H1 (cell line): ENCODE measurements at regions not wholly inside any gene's neighbourhood (a gene's known extent, or its start where the extent isn't known, plus 50 kb on each side); places are given as distances from the start of the nearest gene placed in this dataset.

Experiments used
- CTCF ChIA-PET: fragments of 300-600 bp; sonication (Branson Sonifier 250); formaldehyde crosslinking; loops from one replicate; lab custom pipeline; 2021; ENCODE audit not compliant: partially characterized antibody; lab: Charles Lee
- POLR2A ChIA-PET: fragments of 300-600 bp; sonication (Branson Sonifier 250); formaldehyde crosslinking; loops from one replicate; lab custom pipeline; 2021; ENCODE audit warnings: inconsistent platforms; ENCODE audit not compliant: partially characterized antibody; lab: Charles Lee
- DNase-seq, 2 experiments: peaks; one replicate each; pipeline versions ENCODE4 v3.0.0 to v3.0.0-alpha.2; 2010 to 2022; ENCODE audit warnings: low spot score in 2 of 2, low read depth in 1 of 2, mixed read lengths in 1 of 2
- FAIRE-seq: peaks from 2 replicates; lab custom pipeline; 2011; peaks lifted over from hg19 to GRCh38; lab: Jason Lieb, UNC
- H2AFZ ChIP-seq: 2 replicates; pipeline ENCODE4 v1.8.1; 2012; ENCODE audit warnings: low read length, inconsistent platforms
- H2AK5ac ChIP-seq: 2 replicates; pipeline ENCODE4 v1.6.1; 2013; ENCODE audit warnings: low read depth, low read length
- H2BK120ac ChIP-seq: replicated peaks from 2 replicates; pipeline ENCODE3; 2013; ENCODE audit warnings: low read depth, low read length, inconsistent platforms
- H2BK12ac ChIP-seq: 2 replicates; pipeline ENCODE4 v1.6.1; 2013; ENCODE audit warnings: low read depth, low read length
- H2BK15ac ChIP-seq: 2 replicates; pipeline ENCODE4 v1.6.1; 2013; ENCODE audit warnings: low read length
- H2BK20ac ChIP-seq: 2 replicates; pipeline ENCODE4 v1.6.1; 2013; ENCODE audit warnings: low read length
- H2BK5ac ChIP-seq: 2 replicates; pipeline ENCODE4 v1.6.1; 2013; ENCODE audit warnings: low read depth, low read length
- H3K14ac ChIP-seq: 2 replicates; pipeline ENCODE4 v1.6.1; 2013; ENCODE audit warnings: inconsistent platforms; ENCODE audit not compliant: insufficient read length
- H3K18ac ChIP-seq: 2 replicates; pipeline ENCODE4 v1.6.1; 2013; ENCODE audit warnings: low read length; ENCODE audit errors: extremely low read depth
- H3K23ac ChIP-seq: 2 replicates; pipeline ENCODE4 v1.6.1; 2013; ENCODE audit warnings: inconsistent platforms; ENCODE audit not compliant: insufficient read length
- H3K23me2 ChIP-seq: 2 replicates; pipeline ENCODE4 v1.6.1; 2013; ENCODE audit warnings: low read depth, low read length
- H3K27ac ChIP-seq: 2 replicates; pipeline ENCODE4 v1.6.1; 2011; ENCODE audit warnings: low read depth, low read length, inconsistent platforms
- H3K27me3 ChIP-seq, 4 experiments: replicated peaks in 1 of 4; 1 replicate in 1 of 4; 2 replicates in 3 of 4; pipeline versions ENCODE4 v1.6.1 to v1.8.1; 2011 to 2013; ENCODE audit warnings: low read length in 3 of 4, mild to moderate bottlenecking in 3 of 4, inconsistent platforms in 2 of 4, mixed read lengths in 2 of 4, moderate library complexity in 1 of 4; ENCODE audit not compliant: control insufficient read depth in 3 of 4, insufficient read depth in 3 of 4; ENCODE audit errors: extremely low read depth in 1 of 4
- H3K36me3 ChIP-seq, 4 experiments: 2 replicates each; pipeline versions ENCODE4 v1.6.1 to v1.8.1; 2011 to 2013; ENCODE audit warnings: mild to moderate bottlenecking in 4 of 4, low read length in 3 of 4, moderate library complexity in 2 of 4, control low read depth in 1 of 4, inconsistent platforms in 1 of 4; ENCODE audit not compliant: insufficient read depth in 4 of 4, control insufficient read depth in 2 of 4
- H3K4ac ChIP-seq: replicated peaks from 2 replicates; pipeline ENCODE3; 2013; ENCODE audit warnings: low read length, low read depth, mixed read lengths, inconsistent platforms; ENCODE audit not compliant: insufficient read length
- H3K4me1 ChIP-seq, 4 experiments: replicated peaks in 1 of 4; 1 replicate in 1 of 4; 2 replicates in 3 of 4; pipeline versions ENCODE4 v1.6.1 to v1.8.1; 2011 to 2013; ENCODE audit warnings: low read length in 3 of 4, inconsistent platforms in 2 of 4, mixed read lengths in 1 of 4; ENCODE audit not compliant: insufficient read depth in 4 of 4, control insufficient read depth in 3 of 4
- H3K4me2 ChIP-seq, 2 experiments: 2 replicates each; pipeline versions ENCODE4 v1.6.1 to v1.8.1; 2011 to 2013; ENCODE audit warnings: low read depth in 2 of 2, low read length in 2 of 2, control low read depth in 1 of 2, inconsistent platforms in 1 of 2, mild to moderate bottlenecking in 1 of 2; ENCODE audit not compliant: insufficient read depth in 1 of 2
- H3K4me3 ChIP-seq, 4 experiments: fragments of 200-600, 300-600 bp in 1 of 4; sonication (generic), shearing (Covaris generic), sonication (Bioruptor Twin) in 1 of 4; 2 replicates each; pipeline versions ENCODE4 v1.5.1 to v1.8.1; 2011 to 2016; ENCODE audit warnings: low read length in 4 of 4, low read depth in 3 of 4, control low read depth in 2 of 4, inconsistent platforms in 2 of 4, mild to moderate bottlenecking in 2 of 4, mixed read lengths in 1 of 4, moderate library complexity in 1 of 4; ENCODE audit not compliant: insufficient read depth in 2 of 4; ENCODE audit errors: extremely low read depth in 1 of 4
- H3K56ac ChIP-seq: replicated peaks from 2 replicates; pipeline ENCODE3; 2013; ENCODE audit warnings: low read depth, mild to moderate bottlenecking, mixed read lengths, low read length, inconsistent platforms; ENCODE audit not compliant: insufficient read length
- H3K79me1 ChIP-seq: 2 replicates; pipeline ENCODE4 v1.6.1; 2013; ENCODE audit warnings: low read depth, low read length, control low read depth
- H3K79me2 ChIP-seq, 2 experiments: 2 replicates each; pipeline versions ENCODE4 v1.6.1 to v1.8.1; 2012 to 2013; ENCODE audit warnings: low read length in 2 of 2, mild to moderate bottlenecking in 2 of 2, inconsistent platforms in 1 of 2; ENCODE audit not compliant: insufficient read depth in 2 of 2, control insufficient read depth in 1 of 2
- H3K9ac ChIP-seq, 4 experiments: replicated peaks in 1 of 4; 1 replicate in 1 of 4; 2 replicates in 3 of 4; pipeline versions ENCODE4 v1.6.1 to v1.8.1; 2011 to 2013; ENCODE audit warnings: low read depth in 3 of 4, low read length in 3 of 4, control low read depth in 2 of 4, mild to moderate bottlenecking in 2 of 4, moderate library complexity in 2 of 4, inconsistent platforms in 1 of 4; ENCODE audit errors: extremely low read depth in 1 of 4
- H3K9me3 ChIP-seq, 2 experiments: 2 replicates each; pipeline versions ENCODE4 v1.6.1 to v1.8.1; 2012 to 2013; ENCODE audit warnings: mild to moderate bottlenecking in 2 of 2, moderate library complexity in 2 of 2, control low read depth in 1 of 2, inconsistent platforms in 1 of 2, low read depth in 1 of 2, low read length in 1 of 2, mixed read lengths in 1 of 2; ENCODE audit not compliant: insufficient read depth in 2 of 2
- H4K20me1 ChIP-seq, 2 experiments: replicated peaks in 1 of 2; 2 replicates each; pipeline versions ENCODE3 to v1.8.1; 2011 to 2013; ENCODE audit warnings: inconsistent platforms in 2 of 2, low read length in 2 of 2, mild to moderate bottlenecking in 1 of 2; ENCODE audit not compliant: insufficient read depth in 2 of 2, control insufficient read depth in 1 of 2
- H4K5ac ChIP-seq: 2 replicates; pipeline ENCODE4 v1.6.1; 2013; ENCODE audit warnings: low read length, low read depth, mixed read lengths, inconsistent platforms; ENCODE audit not compliant: insufficient read length
- H4K8ac ChIP-seq: 2 replicates; pipeline ENCODE4 v1.8.0; 2013; ENCODE audit warnings: mild to moderate bottlenecking, moderate library complexity, low read length, inconsistent platforms; ENCODE audit not compliant: insufficient read depth; ENCODE audit errors: extremely low read depth
- H4K91ac ChIP-seq: replicated peaks from 2 replicates; pipeline ENCODE3; 2013; ENCODE audit warnings: low read length, mixed read lengths, inconsistent platforms; ENCODE audit not compliant: insufficient read length
- CHD2 ChIP-seq: IDR thresholded peaks from 2 replicates; pipeline ENCODE4 v1.6.1; 2012; ENCODE audit warnings: low read length, improper control_type of control experiment
- WGBS, 2 experiments: shearing (Covaris generic) in 1 of 2; methylation state at CpG; one replicate each; pipeline versions ENCODE4 v1.1.6 to v1.1.7; 2013 to 2015; ENCODE audit warnings: low lambda C conversion rate in 2 of 2, mixed read lengths in 2 of 2, inconsistent platforms in 1 of 2, low coverage in 1 of 2, missing lambda C conversion rate in 1 of 2; ENCODE audit not compliant: insufficient replicate concordance in 2 of 2, insufficient coverage in 1 of 2, insufficient read length in 1 of 2; ENCODE audit errors: extremely low coverage in 1 of 2, missing lambda C conversion rate in 1 of 2; 5-methylcytosine and 5-hydroxymethylcytosine counted together

GRCh38 chr16:60818465-60818864 lies 1217.8 kb downstream of the CDH8 start:
- Histone ChIP-seq H4K5ac (no peak overlapping the region), H2AK5ac (no peak overlapping the region), H2BK5ac (no peak overlapping the region), H2AFZ (no peak overlapping the region), H3K79me2 (no peaks in the 10 kb centered on the region), H3K27me3 (no peaks in the 10 kb centered on the region), H4K20me1 (no peaks in the 10 kb centered on the region), H3K79me1 (no peaks in the 10 kb centered on the region), H3K4ac (no peak overlapping the region), H3K4me3 (no peak overlapping the region), H3K9me3 (no peaks in the 10 kb centered on the region), H2BK120ac (no peak overlapping the region), H3K14ac (no peak overlapping the region), H3K23ac (no peak overlapping the region), H3K56ac (no peak overlapping the region), H2BK15ac (no peak overlapping the region), H3K18ac (no peak overlapping the region), H3K27ac (no peak overlapping the region), H3K23me2 (no peaks in the 10 kb centered on the region), H3K36me3 (no peaks in the 10 kb centered on the region), H4K8ac (no peak overlapping the region), H3K4me2 (no peak overlapping the region), H2BK20ac (no peak overlapping the region), H3K4me1 (no peaks in the 10 kb centered on the region), H2BK12ac (no peak overlapping the region), H3K9ac (no peak overlapping the region), H4K91ac (no peak overlapping the region)
- DNase-seq (no peak), FAIRE-seq (no peak)
- CTCF ChIA-PET: interaction anchor here (1.6 kb wide), 1 partner anchor 17 kb away, joined by 4 read pairs; no protein-coding TSS in a partner anchor
- 91% methylated on average over 1 of the region's 1 CpG; no CpG with 5 or more reads in 1 of the 2 experiments for WGBS, 2 experiments
- TF ChIP-seq CHD2: no peak
- POLR2A ChIA-PET: no interaction called here
